Choroid plexus epithelial cell (primary cell): ENCODE measurements at regions not wholly inside any gene's neighbourhood (a gene's known extent, or its start where the extent isn't known, plus 50 kb on each side); places are given as distances from the start of the nearest gene placed in this dataset.

Source experiments
- DNase-seq: peaks from one replicate; pipeline ENCODE4 v3.0.0-alpha.2; 2010; ENCODE audit warnings: low read depth
- H3K4me3 ChIP-seq: 2 replicates; pipeline ENCODE4 v1.5.1; 2011; ENCODE audit warnings: low read depth, mild to moderate bottlenecking, control low read depth, low read length, moderate library complexity
- CTCF ChIP-seq: conservative IDR thresholded peaks from 2 replicates; pipeline ENCODE4 v1.5.1; 2011; ENCODE audit warnings: low read depth, mild to moderate bottlenecking, control low read depth, inconsistent platforms, low read length, moderate library complexity

- TF ChIP-seq CTCF = no peak
- H3K4me3 ChIP-seq = no peak overlapping the region
- DNase-seq = no peak
Observed at GRCh38 chr13:69142101-69142500, 965.5 kb upstream of the ATXN8OS start.

- H3K4me3 ChIP-seq = no peak overlapping the region
- DNase-seq = no peak
- TF ChIP-seq CTCF = no peak
Observed at GRCh38 chr13:69124996-69125395, 982.6 kb upstream of the ATXN8OS start.

GRCh38 chr13:69109891-69110525 is 997.6 kb upstream of the ATXN8OS start:
- no peak for DNase-seq
- no peak for TF ChIP-seq CTCF
- no peak overlapping the region for H3K4me3 ChIP-seq

- no peak for TF ChIP-seq CTCF
- no peak overlapping the region for H3K4me3 ChIP-seq
- DNase-seq = no peak
Observed at GRCh38 chr13:69108486-69108885, 999.1 kb upstream of the ATXN8OS start.

- no peak overlapping the region for H3K4me3 ChIP-seq
- no peak for DNase-seq
- TF ChIP-seq CTCF = no peak
Observed at GRCh38 chr13:69107436-69107835, 1000.2 kb upstream of the ATXN8OS start.

- no peak overlapping the region for H3K4me3 ChIP-seq
- no peak for TF ChIP-seq CTCF
- DNase-seq = no peak
Observed at GRCh38 chr13:69101841-69102240, 1005.8 kb upstream of the ATXN8OS start.

- no peak for TF ChIP-seq CTCF
- DNase-seq = no peak
- H3K4me3 ChIP-seq = no peak overlapping the region
Observed at GRCh38 chr13:69094485-69094884, 1013.1 kb upstream of the ATXN8OS start.
